ENCODE measurements at regions not wholly inside any gene's neighbourhood (a gene's known extent, or its start where the extent isn't known, plus 50 kb on each side); places are given as distances from the start of the nearest gene placed in this dataset.

DNA sequence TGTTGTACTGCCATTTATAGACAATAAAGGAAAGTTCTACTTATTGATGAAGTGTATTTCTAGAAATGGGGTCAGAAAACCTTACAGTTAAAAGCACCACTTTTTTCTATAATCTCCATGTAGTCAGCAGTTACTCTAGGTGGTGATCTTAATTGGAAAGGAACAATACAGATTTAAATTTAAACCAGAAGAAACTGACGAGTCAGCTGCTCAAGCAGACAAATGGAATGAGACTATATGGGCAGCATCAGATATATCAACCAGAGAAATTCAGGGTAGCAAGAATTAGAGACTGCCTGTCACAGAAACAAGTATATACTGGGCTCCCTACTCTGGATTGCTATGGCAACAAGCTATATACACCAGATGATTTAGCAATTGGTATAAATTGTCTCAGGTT is 99.6 kb upstream of the SCG2 start:
- Histone ChIP-seq H3K4me3 (no peak overlapping the region), H3K27ac (no peak overlapping the region), H3K36me3 (no peaks in the 10 kb centered on the region), H3K27me3 (no peaks in the 10 kb centered on the region), H3K9me3 (no peaks in the 10 kb centered on the region), H3K4me1 (no peaks in the 10 kb centered on the region)
- no peak for DNase-seq
- TF ChIP-seq CTCF (IDR thresholded peaks at IDR 0.05) (no peak), POLR2A (IDR thresholded peaks at IDR 0.05) (no peak)

DNA sequence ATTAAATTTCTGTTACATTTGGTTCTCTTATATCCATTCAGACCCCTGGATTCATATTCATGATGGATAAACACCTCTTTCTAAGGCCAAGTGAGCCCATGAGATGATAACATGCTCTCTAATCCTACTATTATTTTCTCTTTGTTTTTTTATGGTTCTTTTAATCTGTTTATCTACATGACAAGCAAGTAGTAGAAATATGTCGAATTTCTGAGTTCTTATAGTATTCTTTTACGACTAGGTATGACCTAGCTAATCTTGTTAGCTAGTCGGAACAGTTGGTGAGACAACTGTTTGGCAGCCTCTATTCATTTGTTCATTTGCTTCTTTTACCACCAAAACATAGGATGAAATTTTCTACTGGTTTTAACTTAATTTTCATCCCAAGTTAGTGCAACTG is 98.1 kb upstream of the SCG2 start:
- TF ChIP-seq CTCF (IDR thresholded peaks at IDR 0.05) = no peak
- TF ChIP-seq POLR2A (IDR thresholded peaks at IDR 0.05) = no peak
- Histone ChIP-seq H3K27ac (no peak overlapping the region), H3K4me1 (no peaks in the 10 kb centered on the region), H3K4me3 (no peak overlapping the region), H3K9me3 (no peaks in the 10 kb centered on the region), H3K36me3 (no peaks in the 10 kb centered on the region), H3K27me3 (no peaks in the 10 kb centered on the region)
- no peak for DNase-seq

- Histone ChIP-seq H3K27me3 (no peaks in the 10 kb centered on the region), H3K9me3 (no peaks in the 10 kb centered on the region), H3K4me3 (no peak overlapping the region), H3K36me3 (no peaks in the 10 kb centered on the region), H3K27ac (no peak overlapping the region), H3K4me1 (no peaks in the 10 kb centered on the region)
- no peak for DNase-seq
- TF ChIP-seq POLR2A (IDR thresholded peaks at IDR 0.05) = no peak
- TF ChIP-seq CTCF (IDR thresholded peaks at IDR 0.05) = no peak
Observed at GRCh38 chr2:223697892-223698645, 95.9 kb upstream of the SCG2 start.

DNA sequence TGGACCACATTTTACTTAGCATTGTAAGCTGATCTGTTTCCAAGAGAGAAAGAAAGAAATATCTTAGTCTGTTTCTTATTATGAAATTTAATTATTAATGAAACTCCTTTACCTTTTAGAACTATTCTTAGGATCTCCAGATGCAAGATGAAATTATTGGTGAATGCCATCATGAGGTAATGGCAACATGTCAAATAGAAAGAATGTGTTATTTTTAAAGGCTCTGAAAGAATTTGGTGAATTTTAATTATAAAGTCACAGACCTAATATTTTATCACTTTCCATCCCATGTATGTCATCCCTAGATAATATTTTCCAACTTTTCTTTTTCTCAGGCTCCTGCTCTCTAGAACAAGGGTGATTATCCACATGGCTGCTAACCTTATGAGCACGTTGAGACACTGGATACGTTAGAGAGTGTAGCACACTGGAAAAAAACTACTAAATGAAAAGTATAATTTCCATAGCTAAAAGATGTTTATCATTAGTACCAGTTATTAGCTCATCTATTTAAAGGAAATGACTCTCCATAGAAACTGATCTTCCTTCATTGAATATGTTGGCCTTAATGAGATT is 95.2 kb upstream of the SCG2 start:
- Histone ChIP-seq H3K4me1 (no peaks in the 10 kb centered on the region), H3K27ac (no peak overlapping the region), H3K9me3 (no peaks in the 10 kb centered on the region), H3K4me3 (no peak overlapping the region), H3K36me3 (no peaks in the 10 kb centered on the region), H3K27me3 (no peaks in the 10 kb centered on the region)
- no peak for DNase-seq
- TF ChIP-seq CTCF (IDR thresholded peaks at IDR 0.05) (no peak), POLR2A (IDR thresholded peaks at IDR 0.05) (no peak)

DNA sequence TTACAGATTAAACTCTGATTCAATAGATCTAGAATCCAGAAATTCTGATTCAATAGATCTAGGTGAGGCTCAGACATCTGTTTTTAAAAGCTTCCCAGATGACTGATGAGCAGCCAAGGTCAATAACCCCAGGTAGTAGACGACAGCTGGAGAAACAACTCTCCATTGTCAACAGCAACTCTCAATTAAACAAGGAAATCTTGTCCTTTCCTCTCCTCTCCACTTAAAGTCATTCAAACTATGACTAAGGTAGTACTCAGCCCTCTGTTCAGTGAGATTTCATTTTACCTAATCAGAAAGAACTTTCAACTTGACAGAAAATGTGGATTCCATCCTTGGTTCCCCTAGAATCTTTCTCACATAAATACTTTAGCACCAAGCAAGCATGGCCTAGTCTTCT is 94.6 kb upstream of the SCG2 start:
- Histone ChIP-seq H3K4me1 (no peaks in the 10 kb centered on the region), H3K27ac (no peak overlapping the region), H3K27me3 (no peaks in the 10 kb centered on the region), H3K36me3 (no peaks in the 10 kb centered on the region), H3K9me3 (no peaks in the 10 kb centered on the region), H3K4me3 (no peak overlapping the region)
- TF ChIP-seq CTCF (IDR thresholded peaks at IDR 0.05) = no peak
- no peak for TF ChIP-seq POLR2A (IDR thresholded peaks at IDR 0.05)
- no peak for DNase-seq

Measured in Peyer's patch (tissue), 4 donors.